CD14-positive monocyte (primary cell): ENCODE measurements at regions not wholly inside any gene's neighbourhood (a gene's known extent, or its start where the extent isn't known, plus 50 kb on each side); places are given as distances from the start of the nearest gene placed in this dataset.

ENCODE experiments used
- DNase-seq, 3 donors: peaks; one replicate each; pipeline ENCODE4 v3.0.0-alpha.2; 2011 to 2022
- H2AFZ ChIP-seq: 2 replicates; pipeline ENCODE4 v1.6.0; 2012; ENCODE audit warnings: mild to moderate bottlenecking, low read depth, low read length, inconsistent platforms; ENCODE audit not compliant: insufficient read depth, poor library complexity, severe bottlenecking
- H3K27ac ChIP-seq, 2 donors: 1 replicate in 1 of 2; 2 replicates in 1 of 2; pipeline ENCODE4 v1.5.1; 2012 to 2013; ENCODE audit warnings: low read length in 2 of 2, control low read depth in 1 of 2, inconsistent platforms in 1 of 2, low read depth in 1 of 2, mild to moderate bottlenecking in 1 of 2
- H3K27me3 ChIP-seq, 2 donors: one replicate each; pipeline versions ENCODE4 v1.6.0 to v1.6.1; 2011 to 2013; ENCODE audit warnings: low read length in 2 of 2; ENCODE audit not compliant: control insufficient read depth in 2 of 2, insufficient read depth in 2 of 2
- H3K36me3 ChIP-seq, 2 donors: replicated peaks in 1 of 2; 1 replicate in 1 of 2; 2 replicates in 1 of 2; pipeline versions ENCODE4 v1.5.1 to v1.6.1; 2012 to 2013; ENCODE audit warnings: low read length in 2 of 2, control low read depth in 1 of 2, inconsistent platforms in 1 of 2, mild to moderate bottlenecking in 1 of 2; ENCODE audit not compliant: insufficient read depth in 2 of 2, control insufficient read depth in 1 of 2
- H3K4me1 ChIP-seq, 2 donors: 1 replicate in 1 of 2; 2 replicates in 1 of 2; pipeline versions ENCODE4 v1.5.1 to v1.6.1; 2012 to 2013; ENCODE audit warnings: low read length in 2 of 2, control low read depth in 1 of 2, inconsistent platforms in 1 of 2, mild to moderate bottlenecking in 1 of 2, moderate library complexity in 1 of 2; ENCODE audit not compliant: insufficient read depth in 2 of 2, control insufficient read depth in 1 of 2
- H3K4me2 ChIP-seq: replicated peaks from 2 replicates; pipeline ENCODE3; 2012; ENCODE audit warnings: low read length, moderate library complexity, mild to moderate bottlenecking; ENCODE audit not compliant: poor library complexity, severe bottlenecking; ENCODE audit errors: extremely low read depth
- H3K4me3 ChIP-seq, 3 experiments: fragments of 200-600 bp in 1 of 3; sonication (generic) in 1 of 3; replicated peaks in 1 of 3; 1 replicate in 2 of 3; 2 replicates in 1 of 3; pipeline ENCODE4 v1.5.1; 2011 to 2013; ENCODE audit warnings: low read length in 3 of 3, mild to moderate bottlenecking in 3 of 3, control low read depth in 2 of 3, low read depth in 2 of 3, inconsistent platforms in 1 of 3, moderate library complexity in 1 of 3
- H3K79me2 ChIP-seq: 2 replicates; pipeline ENCODE4 v1.6.0; 2012; ENCODE audit warnings: mild to moderate bottlenecking, control low read depth, inconsistent platforms, low read length, moderate library complexity; ENCODE audit not compliant: insufficient read depth
- H3K9ac ChIP-seq: 2 replicates; pipeline ENCODE4 v1.6.0; 2017; ENCODE audit warnings: low read length, mild to moderate bottlenecking; ENCODE audit not compliant: insufficient read depth, poor library complexity, severe bottlenecking
- H3K9me3 ChIP-seq, 2 donors: replicated peaks in 1 of 2; 1 replicate in 1 of 2; 2 replicates in 1 of 2; pipeline versions ENCODE4 v1.5.1 to v1.6.1; 2012 to 2013; ENCODE audit warnings: low read length in 2 of 2, control low read depth in 1 of 2; ENCODE audit not compliant: control insufficient read depth in 1 of 2, insufficient read depth in 1 of 2
- H4K20me1 ChIP-seq: 2 replicates; pipeline ENCODE4 v1.6.0; 2012; ENCODE audit warnings: mild to moderate bottlenecking, low read length, control low read depth, moderate library complexity; ENCODE audit not compliant: insufficient read depth
- H3K27ac Mint-ChIP-seq, 7 donors: one replicate each; pipeline ENCODE4 v1.8.0; 2020; ENCODE audit warnings: mild to moderate bottlenecking in 7 of 7, mixed read lengths in 7 of 7, moderate library complexity in 6 of 7, inconsistent platforms in 2 of 7
- H3K27me3 Mint-ChIP-seq, 3 donors: one replicate each; pipeline ENCODE4 v1.8.0; 2021 to 2022; ENCODE audit warnings: low read depth in 3 of 3, mild to moderate bottlenecking in 3 of 3, mixed read lengths in 3 of 3, moderate library complexity in 3 of 3, inconsistent platforms in 1 of 3
- H3K36me3 Mint-ChIP-seq, 2 donors: one replicate each; pipeline ENCODE4 v1.8.0; 2020; ENCODE audit warnings: mixed read lengths in 2 of 2, inconsistent platforms in 1 of 2, mild to moderate bottlenecking in 1 of 2
- H3K4me1 Mint-ChIP-seq: one replicate; pipeline ENCODE4 v1.8.0; 2020; ENCODE audit warnings: mild to moderate bottlenecking, mixed read lengths
- H3K4me3 Mint-ChIP-seq, 2 donors: one replicate each; pipeline ENCODE4 v1.8.0; 2020; ENCODE audit warnings: mild to moderate bottlenecking in 2 of 2, mixed read lengths in 2 of 2, moderate library complexity in 1 of 2
- H3K9me3 Mint-ChIP-seq, 7 donors: one replicate each; pipeline ENCODE4 v1.8.0; 2020 to 2022; ENCODE audit warnings: mixed read lengths in 7 of 7, mild to moderate bottlenecking in 6 of 7, moderate library complexity in 6 of 7, inconsistent platforms in 2 of 7
- WGBS: methylation state at CpG from one replicate; pipeline ENCODE4 v1.1.5; 2013; ENCODE audit warnings: missing lambda C conversion rate; ENCODE audit not compliant: insufficient coverage; 5-methylcytosine and 5-hydroxymethylcytosine counted together
- intact Hi-C, 2 donors: fragments of 100-400 bp; cut with micrococcal nuclease; formaldehyde crosslinking; loops; one replicate each; pipeline versions ENCODE4 v1.15.0 to v1.15.1; 2023
- TF ChIP-seq, protein P1 (sequence below): fragments of 200-600 bp; IDR thresholded peaks from one replicate; pipeline ENCODE4 v1.8.0; 2022; ENCODE audit warnings: antibody characterized with exemption, mild to moderate bottlenecking

DNA sequence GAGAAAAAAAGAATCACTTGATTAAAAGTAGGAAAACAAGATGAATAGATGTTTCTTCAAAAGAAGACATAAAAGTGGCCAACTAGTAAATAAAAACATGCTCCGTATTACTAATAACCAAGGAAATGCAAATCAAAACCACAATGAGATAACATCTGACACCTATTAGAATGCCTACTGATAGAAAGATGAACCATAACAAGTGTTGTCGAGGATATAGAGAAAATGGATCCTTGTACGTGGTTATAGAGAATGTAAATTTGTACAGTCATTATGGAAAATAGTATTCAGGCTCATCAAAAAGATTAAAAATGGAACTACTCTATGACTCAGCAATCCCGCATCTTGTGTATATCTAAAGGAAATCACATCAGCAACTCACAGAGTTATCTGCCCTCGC, 415.8 kb upstream of the SLITRK5 start:
- no peaks in the 10 kb centered on the region for H3K36me3 Mint-ChIP-seq
- H3K4me1 Mint-ChIP-seq, result no peaks in the 10 kb centered on the region
- Histone ChIP-seq H3K27me3 (no peaks in the 10 kb centered on the region), H3K4me2 (no peak overlapping the region), H3K36me3 (no peaks in the 10 kb centered on the region), H3K9me3 (peaks cover 0 to 4% of the 10 kb centered on the region in 2 donors), H3K4me3 (no peak overlapping the region), H3K9ac (no peak overlapping the region), H4K20me1 (no peaks in the 10 kb centered on the region), H3K79me2 (no peaks in the 10 kb centered on the region), H2AFZ (no peak overlapping the region), H3K27ac (no peak overlapping the region), H3K4me1 (no peaks in the 10 kb centered on the region)
- intact Hi-C loops, result no loop called here
- no peak overlapping the region for H3K4me3 Mint-ChIP-seq
- H3K9me3 Mint-ChIP-seq, result peaks cover 0 to 7% (median 2%) of the 10 kb centered on the region in 7 donors
- no peak for DNase-seq
- H3K27me3 Mint-ChIP-seq, result peaks cover 0 to 3% (median 0%) of the 10 kb centered on the region in 3 donors
- WGBS, result no CpG with 5 or more reads among the region's 5 CpGs
- no peak overlapping the region for H3K27ac Mint-ChIP-seq
- TF ChIP-seq, protein P1, sequence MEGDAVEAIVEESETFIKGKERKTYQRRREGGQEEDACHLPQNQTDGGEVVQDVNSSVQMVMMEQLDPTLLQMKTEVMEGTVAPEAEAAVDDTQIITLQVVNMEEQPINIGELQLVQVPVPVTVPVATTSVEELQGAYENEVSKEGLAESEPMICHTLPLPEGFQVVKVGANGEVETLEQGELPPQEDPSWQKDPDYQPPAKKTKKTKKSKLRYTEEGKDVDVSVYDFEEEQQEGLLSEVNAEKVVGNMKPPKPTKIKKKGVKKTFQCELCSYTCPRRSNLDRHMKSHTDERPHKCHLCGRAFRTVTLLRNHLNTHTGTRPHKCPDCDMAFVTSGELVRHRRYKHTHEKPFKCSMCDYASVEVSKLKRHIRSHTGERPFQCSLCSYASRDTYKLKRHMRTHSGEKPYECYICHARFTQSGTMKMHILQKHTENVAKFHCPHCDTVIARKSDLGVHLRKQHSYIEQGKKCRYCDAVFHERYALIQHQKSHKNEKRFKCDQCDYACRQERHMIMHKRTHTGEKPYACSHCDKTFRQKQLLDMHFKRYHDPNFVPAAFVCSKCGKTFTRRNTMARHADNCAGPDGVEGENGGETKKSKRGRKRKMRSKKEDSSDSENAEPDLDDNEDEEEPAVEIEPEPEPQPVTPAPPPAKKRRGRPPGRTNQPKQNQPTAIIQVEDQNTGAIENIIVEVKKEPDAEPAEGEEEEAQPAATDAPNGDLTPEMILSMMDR, result no peak

DNA sequence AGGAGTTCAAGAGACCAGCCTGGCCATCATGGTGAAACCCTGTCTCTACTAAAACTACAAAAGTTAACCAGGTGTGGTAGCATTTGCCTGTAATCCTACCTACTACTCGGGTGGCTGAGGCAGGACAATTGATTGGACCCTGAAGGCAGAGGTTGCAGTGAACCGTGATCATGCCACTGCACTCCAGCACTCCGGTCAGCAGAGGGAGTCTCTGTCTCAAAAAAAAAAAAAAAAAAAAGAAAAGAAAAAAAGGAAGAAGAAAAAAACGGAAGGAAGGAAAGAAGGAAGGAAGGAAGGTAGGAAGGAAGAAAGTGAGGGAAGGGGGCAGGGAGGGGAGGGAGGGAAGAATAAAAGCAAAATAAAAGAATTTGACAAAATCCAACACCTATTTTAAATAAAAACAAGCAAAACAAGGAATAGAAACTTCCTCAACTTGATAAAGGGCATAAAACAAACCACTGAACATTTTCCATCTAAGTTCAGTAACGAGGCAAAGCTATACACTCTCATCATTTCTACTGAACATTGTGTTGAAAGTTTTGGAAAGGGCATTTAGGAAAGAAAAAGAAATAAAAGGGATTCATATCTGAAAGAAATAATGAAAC, 411.6 kb upstream of the SLITRK5 start:
- Histone ChIP-seq H3K4me1 (no peaks in the 10 kb centered on the region), H3K4me2 (no peak overlapping the region), H3K27ac (no peak overlapping the region), H3K4me3 (no peak overlapping the region), H3K9ac (no peak overlapping the region), H2AFZ (no peak overlapping the region), H3K9me3 (no peaks in the 10 kb centered on the region), H3K36me3 (no peaks in the 10 kb centered on the region), H4K20me1 (no peaks in the 10 kb centered on the region), H3K79me2 (no peaks in the 10 kb centered on the region), H3K27me3 (no peaks in the 10 kb centered on the region)
- no peak overlapping the region for H3K4me3 Mint-ChIP-seq
- no peak overlapping the region for H3K27ac Mint-ChIP-seq
- H3K4me1 Mint-ChIP-seq, result no peaks in the 10 kb centered on the region
- no peaks in the 10 kb centered on the region for H3K27me3 Mint-ChIP-seq
- no peak for DNase-seq
- no peaks in the 10 kb centered on the region for H3K36me3 Mint-ChIP-seq
- intact Hi-C loops, result no loop called here
- TF ChIP-seq, protein P1, result no peak
- WGBS, result 76% methylated on average over 3 of the region's 5 CpGs
- peaks cover 0 to 5% (median under 1%) of the 10 kb centered on the region in 7 donors for H3K9me3 Mint-ChIP-seq
